ENCODE measurements at regions not wholly inside any gene's neighbourhood (a gene's known extent, or its start where the extent isn't known, plus 50 kb on each side); places are given as distances from the start of the nearest gene placed in this dataset.

DNA sequence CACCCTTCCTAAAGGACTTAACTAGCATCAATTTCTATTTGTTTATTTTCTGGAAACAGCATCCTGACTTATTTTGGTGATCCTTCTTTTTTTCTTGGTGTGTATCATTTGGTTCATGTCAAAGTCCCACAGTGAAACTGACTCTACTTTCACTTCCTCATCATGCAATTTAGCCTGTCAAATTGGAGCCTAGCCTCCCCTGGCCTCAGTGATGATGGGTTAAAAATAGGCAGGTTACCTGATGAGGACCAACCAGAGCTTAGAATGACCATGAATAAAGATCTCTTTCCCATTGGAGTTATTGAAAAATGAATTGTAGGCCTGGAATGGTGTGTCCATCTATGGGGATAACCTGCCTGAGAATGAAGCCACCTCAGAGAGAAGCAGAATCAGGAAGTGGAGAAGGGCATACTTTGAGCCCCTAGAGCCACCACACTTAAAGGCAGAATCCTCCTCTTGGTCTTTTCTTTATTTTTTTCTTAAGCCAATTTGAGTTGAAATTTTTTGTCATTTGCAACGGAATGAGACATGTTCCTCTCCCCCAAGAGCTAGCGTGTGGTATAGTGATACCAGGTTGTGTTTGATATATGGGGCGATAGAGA lies 105.6 kb downstream of the BTBD3 start:
- DNase-seq: no peak

DNA sequence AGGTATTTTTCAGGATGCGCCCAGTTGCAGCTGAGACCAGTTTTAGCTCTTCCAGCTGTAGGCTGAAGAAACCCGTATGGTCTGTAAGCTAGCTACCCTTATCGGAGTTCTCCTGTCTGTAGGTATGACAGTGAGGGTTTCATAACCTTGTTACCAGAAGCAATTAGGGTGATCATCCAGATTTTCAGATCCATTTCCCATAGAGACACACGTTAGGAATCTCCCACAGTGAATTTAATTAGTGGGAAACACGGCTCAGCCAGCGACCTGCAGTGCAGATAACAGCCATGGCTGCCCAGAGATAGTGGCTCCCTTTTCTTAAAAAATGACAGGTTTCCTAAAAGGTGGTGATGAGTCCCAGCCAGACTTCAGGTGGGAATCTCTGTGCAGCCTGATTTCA lies 111.1 kb downstream of the BTBD3 start:
- DNase-seq: no peak

DNA sequence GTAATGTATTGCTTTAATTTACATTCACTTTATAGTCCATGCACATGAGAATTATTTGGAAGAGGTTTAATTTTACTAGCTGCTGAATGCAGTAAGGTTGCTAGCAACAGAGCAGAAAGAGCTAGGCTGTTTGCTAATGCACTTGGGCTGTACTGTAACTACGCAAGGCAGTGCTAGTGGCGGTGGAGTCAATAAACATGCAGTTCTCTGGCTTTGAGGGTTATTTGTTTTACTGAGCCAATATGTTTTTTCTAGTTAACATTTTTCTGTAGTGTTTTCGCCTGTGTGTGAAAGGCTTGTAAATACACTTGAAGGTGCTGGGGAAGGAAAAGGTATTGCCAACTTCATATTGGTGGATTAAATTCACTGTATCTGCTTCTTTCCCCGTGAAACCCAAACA lies 112.8 kb downstream of the BTBD3 start:
- no peak for DNase-seq

DNA sequence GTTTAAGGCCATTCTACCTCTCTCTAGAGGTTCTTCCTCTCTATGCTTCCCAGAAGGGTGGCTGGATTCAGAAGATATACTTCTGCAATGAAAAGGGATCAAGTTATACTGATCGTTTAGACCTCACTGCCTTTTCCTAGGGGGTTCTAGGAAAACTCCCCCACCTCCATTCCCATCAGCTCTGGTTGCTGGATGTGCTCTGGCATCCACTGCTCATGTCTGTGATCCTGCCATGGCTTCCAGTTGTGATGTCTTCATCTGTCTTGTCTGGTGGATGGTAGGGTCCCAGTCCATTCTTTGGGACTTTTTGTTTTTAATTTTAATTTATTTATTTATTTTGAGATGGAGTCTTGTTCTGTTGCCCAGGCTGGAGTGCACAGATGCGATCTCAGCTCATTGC lies 118.4 kb downstream of the BTBD3 start:
- no peak for DNase-seq

DNA sequence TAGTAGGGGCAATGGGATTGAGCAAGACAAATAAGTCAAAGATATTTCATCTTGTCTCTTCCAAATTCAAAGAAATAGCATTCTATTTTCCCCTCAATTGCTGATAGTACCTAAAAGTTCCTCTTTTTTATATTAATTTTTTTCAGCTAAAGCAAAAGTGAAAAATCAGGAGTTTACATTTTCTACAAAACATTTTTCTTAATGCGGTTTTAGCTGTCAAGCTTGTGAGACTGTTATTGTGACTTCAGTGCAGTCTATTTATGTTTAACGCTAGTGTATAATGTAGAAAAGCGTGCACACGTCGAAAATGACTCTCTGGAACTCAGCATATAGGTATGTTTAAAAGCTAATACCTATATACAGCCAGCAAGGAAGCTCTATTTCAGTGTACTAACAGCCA lies 119.8 kb downstream of the BTBD3 start:
- no peak for DNase-seq

DNA sequence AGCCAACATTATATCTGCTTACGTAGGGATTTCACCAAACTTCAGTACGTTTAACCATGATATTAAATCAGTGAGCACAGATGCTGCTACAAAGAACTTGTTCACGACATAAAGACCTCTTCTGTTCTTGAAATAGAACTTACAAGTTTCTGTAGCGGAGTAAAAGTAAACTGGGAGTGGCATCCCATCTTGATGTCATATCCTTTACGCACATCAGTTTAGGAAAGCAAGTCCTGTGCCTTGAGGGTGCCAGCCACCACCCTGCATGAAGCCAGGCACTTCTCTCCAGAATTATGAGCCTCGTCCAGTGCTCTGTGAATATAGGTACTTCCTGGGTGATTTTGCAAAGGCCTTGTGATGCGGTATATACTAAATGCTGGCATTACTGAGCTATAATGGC lies 122.6 kb downstream of the BTBD3 start:
- DNase-seq: no peak

DNA sequence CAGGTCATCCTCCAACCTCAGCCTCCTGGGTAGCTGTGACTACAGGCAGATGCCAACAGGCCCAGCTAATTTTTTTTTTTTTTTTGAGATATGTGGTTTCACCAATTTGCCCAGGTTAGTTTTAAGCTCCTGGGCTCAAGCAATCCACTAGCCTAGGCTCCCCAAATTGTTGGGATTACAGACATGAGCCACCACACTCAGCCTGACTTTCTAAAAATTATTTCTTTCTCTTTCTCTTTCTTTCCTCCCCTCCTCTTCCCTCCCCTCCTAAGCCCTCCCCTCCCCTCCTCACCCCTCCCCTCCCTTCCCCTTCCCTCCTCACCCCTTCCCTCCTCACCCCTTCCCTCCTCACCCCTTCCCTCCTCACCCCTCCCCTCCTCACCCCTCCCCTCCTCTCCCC lies 127.3 kb downstream of the BTBD3 start:
- DNase-seq: no peak

DNA sequence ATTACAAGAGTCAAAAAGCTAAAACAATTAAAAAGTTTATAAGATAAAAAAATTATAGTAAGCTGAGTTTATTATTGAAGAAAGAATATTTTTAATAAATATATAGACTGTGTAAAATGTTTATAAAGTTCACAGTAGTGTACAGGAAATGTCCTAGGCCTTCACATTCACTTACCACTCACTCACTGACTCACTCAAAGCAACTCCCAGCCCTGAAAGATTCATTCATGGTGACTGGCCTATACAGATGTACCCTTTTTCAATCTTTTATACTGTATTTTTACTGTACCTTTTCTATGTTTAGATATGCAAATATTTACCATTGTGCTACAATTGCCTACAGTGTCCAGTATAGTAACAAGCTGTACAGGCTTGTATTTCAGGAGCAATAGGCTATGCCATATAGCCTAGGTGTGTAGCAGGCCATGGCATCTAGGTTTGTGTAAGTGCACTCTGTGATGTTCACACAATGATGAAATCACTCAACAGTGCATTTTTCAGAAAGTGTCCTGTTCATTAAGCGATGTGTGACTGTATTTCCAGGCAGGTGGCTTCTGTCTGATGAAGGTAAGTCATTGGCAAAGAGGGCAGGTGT lies 130.2 kb downstream of the BTBD3 start:
- no peak for DNase-seq

DNA sequence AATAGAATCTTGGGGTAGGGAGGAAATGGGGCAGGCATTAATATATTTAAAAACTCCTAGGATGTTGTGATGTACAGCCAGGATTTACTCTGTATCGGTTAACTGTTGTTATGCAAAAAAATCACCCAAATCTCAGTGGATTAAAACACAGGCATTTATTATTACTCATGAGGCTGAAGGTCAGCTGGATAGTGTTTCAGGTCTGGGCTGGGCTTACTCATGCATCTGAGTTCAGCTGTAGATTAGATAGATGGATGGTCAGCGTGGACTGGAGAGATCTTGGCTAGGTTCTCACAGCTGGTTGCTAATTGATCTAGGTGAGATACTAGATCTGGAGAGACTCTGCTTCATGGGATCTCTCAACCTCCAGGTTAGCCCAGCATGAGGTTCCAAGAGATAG lies 131.4 kb downstream of the BTBD3 start:
- DNase-seq: no peak

DNA sequence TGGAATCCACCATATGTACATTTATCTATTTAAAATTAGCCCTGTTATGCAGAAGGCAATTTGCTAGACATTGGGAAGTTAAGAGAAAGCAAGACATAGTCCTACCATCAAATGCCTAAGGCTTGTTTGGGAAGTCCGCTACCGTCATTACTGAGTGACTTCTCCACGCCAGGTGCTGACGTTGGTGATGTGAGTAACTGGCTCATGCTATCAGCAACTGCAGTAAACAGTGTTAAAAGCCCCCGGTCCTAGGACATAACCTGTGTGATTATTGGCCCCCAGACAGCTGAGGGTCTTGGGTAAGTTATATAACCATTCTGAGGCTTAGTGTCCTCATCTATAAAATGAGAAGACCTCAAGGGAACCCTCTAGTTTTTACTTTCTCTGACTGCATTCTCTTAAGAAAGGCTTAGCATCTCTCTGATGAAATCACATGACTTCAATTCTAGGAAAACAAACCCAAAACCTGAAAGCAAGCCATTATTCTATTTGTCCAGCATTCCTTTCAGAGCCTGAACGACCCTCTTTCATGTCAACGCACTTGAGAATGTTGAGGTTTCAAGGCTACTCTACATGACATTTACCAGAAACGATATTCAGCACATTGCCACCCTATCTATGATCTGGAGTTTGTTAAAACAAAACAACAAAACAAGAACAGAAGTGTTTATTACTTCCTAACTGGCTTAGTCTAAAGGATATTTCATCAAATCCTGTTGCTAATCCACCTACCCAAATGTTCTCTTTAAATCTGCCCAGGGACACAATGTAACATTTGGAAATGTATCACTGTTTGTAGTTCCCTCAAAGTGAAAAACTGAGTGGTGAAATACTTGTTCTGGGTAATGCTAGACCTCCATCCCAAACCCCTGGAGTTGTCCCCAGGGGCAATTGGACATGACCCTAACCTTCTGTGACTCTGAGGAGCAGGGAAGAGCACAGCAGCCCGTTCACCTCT lies 133.8 kb downstream of the BTBD3 start:
- no peak for DNase-seq

DNA sequence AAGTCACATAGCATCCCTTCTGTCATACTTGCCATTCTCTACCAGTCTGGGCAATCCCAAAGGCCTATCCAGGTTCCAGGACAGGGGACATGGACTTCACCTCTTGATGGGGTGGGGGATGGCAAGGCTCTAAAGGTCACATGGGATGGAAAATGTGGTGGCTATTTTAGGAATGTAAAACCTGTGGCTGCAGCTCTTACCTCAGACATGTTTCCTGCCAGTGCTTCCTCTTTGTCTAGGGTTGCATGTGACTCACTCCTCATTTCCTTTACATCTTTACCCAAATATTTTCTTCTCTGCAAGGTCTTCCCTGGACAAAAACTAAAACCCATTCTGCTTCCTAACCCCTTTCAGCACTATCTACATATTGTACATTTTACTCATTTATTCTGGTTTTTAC lies 135.7 kb downstream of the BTBD3 start:
- no peak for DNase-seq

DNA sequence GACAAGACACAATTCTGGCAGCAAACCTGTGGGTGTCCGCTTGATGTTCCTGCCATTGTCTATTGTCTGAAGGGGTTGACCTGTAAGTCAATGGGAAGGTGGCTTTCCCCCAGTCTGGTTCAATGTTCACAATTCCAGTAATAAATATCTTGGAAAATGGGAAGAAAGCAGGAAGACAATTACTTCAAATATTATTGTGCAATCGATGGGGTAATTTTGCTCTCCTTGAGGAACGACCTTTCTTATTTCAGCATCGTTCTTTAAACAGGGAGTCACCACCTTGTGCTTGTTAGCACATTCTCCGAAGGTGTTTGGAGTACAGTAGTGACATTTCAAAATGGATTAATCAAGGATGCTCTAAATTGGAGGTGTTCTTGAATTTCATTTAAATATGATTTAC lies 136.9 kb downstream of the BTBD3 start:
- DNase-seq: no peak

DNA sequence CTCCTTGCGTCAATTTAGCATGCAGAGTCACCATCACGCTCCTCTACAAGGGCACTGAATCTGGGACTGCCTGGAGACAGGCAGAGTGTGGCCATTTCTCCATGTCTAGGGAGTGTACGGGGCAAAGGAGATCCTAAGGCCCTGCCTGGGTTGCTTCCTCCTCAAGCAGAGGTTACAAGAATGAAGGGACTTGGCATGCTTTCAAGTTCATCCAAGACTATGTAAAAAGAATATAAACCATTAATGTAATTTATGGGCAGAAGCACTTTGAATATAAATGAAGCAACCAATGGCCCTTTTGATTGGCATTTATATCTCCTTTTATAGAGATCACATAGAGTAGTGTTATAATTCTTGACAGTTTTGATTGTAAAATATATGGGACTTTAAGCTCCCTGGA lies 137.5 kb downstream of the BTBD3 start:
- no peak for DNase-seq

DNA sequence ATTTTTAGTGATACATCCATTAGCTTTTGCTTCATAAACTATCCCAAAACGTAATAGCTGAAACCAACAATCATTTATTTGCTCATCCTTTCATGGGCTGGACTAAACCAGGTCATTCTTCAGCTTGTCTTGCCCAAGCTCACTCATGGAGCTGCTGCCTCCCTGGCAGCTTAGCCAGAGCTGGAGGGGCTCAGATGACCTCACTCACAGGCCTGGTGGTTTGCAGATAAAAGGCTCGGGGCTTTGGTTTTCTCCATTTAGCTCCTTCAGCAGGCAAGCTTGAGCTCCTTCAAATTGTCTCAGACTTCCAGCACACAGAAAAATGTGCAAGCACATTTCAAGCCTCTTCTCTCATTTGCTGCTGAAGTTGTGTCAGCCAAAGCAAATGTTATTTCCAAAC lies 139.1 kb downstream of the BTBD3 start:
- no peak for DNase-seq

DNA sequence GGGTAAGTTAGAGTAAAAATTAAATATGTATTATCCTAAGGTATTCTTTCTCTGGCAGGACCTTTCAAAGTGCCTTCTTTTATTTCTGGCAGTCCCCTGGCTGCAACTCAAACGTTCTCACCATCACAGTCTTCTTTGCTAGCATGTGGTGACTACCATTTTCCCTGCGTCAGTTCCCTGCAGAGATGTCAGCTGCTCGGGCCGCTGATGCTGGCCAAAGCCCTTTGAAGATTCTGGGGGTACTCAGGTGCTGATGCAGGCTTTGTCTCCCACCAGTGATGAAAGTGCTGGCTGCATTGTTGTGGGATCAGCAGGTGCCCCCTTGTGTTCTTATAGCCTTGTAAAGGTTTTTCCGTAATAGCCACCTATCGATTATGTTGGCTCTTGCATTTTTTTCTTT lies 140.1 kb downstream of the BTBD3 start:
- DNase-seq: no peak

DNA sequence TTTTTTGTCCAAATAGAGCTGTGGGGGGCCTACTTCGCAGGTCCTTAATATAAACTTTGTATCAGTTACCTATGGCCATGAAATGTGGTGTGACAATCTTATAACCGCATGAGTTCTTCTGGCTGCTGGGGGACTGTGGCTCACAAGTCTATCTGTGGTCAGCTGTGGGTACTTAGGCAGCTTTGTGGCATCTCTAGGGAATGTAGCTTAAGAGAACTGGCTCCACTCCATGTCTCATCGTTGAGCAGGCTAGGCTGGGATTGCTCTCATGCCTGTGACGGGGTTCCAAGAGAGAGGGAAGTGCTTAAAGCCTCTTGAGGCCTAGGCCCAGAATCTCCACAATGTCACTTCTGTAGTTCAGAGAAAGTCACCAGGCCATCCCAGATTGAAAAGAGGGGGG lies 140.5 kb downstream of the BTBD3 start:
- no peak for DNase-seq

DNA sequence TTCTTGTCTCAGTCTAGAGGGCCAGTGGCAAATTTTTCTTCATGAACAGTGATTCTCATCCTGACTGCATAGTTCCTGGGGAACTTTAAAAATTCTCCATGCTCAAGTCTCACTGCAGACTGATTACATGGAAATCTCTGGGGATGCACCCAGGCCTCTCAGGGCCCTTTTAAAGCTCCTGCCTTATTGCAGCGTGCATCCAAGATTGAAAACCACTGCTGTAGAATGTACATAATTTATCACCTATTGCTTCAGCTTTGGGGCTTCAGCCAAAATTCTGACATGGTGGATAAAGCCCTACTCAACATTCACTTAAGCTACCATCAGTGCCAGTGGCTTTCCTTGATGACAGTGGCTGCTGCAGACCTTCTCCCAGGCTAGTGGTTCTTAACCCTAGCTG lies 143.8 kb downstream of the BTBD3 start:
- no peak for DNase-seq

DNA sequence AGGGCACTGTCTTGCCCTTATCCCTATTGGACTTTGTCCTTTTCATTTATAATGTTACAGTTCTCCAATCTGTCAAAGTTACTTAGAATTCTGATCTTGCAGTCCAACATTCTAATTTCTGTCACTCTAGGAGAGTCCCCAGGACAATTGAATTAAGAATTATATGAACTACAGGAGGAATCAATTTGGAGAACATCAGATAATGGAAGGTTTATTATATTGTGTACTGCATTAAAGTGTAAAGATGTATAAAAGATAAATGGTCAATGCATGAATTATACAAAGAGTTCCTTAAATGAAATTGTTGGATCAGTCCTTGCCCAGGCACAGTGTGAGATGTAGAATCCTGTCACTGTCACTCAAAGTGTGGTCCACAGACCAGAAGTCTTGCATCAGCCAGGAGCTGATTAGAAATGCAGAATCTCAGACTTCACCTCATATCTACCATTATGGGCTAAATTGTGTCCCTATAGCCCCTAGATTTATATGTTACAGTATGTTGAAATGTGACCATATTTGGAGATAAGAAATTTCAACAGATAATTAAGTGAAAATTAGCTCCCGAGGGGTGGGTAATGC lies 145.5 kb downstream of the BTBD3 start:
- no peak for DNase-seq

DNA sequence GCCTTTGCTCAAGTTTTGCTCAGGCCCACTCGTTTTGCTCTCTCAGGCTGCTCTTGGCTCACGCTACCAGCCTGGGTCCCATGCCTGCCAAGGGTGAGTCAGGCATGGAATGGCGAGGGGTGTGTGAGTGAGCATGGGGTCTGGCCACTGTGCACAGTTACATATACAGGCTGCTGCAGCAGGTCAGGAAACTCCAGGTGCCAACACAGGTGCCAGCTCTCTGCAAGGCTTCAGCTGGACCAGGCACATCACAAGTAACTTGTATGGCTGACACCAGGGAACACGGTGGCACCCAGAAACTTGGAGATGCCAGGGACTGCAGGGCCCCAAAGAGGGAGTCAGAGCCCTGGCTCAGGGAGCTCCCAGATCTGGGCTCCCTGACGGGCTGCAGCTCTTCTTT lies 146.8 kb downstream of the BTBD3 start:
- no peak for DNase-seq

DNA sequence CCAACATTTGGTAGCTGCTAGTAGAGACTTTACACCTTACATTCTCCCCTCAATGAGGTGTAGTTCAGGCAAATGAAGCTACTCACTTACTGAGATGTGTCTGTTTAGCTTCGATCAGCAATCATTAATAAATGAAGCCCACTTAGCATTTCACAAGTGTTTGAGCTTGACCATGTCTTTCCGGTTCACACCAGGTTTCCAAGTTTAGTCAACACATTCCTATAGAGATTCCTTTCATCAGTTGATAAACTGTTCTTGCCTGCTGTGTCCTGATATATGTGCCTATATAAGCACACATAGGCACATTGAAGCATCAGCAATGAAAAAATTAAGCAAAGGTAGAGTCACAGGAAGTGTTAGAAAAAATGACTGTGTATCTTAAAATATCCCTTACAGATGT lies 150.0 kb downstream of the BTBD3 start:
- no peak for DNase-seq

DNA sequence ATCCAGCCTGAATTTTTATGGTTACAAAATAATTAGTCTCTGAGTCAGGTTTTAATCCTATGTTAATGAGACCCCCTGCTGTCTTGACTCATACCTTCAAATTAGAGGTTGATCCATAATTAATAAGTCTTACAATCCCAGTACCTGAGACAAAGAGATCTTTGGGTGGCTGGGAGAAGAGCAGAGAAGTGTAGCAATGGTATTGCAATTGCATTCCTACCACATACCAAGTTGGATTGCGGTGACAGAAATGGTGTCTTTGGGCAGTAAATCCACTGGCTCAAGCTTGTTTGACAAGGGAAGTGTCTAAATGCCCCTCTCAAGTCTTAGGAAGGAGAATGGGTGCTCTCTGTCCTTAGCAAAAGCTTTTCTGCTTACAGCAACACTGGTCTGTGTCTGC lies 150.4 kb downstream of the BTBD3 start:
- no peak for DNase-seq

DNA sequence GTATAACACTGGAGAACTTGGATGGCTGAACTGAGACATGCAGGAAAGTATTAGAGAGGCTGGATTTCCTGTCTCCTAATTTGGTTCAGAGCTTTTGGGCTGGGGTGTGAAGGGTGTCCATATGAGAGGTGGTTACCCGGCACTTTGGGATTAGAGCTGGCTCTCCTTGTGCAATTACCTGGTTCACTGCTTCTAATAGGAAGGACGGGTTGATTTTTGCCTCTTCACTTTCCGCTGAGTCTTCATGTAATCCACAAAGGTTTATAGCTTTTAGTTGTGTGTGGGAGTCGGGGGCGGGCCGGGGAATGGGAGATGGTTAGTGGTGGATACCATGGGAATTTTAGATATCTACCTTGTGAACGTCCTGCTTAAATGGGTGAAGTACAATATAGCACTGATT lies 151.5 kb downstream of the BTBD3 start:
- no peak for DNase-seq

DNA sequence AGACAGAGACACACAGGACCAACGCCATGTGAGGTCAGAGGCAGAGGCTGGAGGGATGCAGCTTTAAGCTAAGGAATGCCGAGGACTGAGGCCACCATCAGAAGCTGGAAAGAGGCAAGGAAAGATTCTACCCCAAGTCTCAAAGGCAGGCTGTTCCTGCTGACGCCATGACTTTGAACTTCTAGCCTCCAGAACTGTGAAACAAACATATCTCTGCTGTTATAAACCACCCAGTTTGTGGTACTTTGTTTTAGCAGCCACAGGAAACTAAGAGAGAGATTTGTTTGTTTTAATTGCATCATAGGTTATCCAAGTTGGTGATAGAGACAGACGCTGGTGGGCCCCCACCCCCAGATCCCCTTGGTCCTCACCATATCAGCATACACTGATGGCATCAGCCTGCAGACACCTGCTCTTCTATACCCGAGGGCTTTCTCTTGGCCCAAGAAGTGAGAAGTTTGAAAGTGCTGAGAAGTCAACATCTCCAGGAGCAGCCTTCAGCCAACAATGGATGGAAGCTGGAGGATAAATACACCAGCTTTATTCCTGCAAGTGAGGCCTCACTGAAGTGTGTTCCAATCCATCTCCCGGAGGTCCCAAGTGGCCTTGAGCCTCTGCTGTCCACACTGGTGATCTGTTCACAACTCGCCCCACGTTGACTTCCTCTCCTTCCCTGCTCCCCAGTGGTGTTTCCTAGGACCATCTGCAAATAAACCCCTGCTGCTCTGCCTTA lies 154.7 kb downstream of the BTBD3 start:
- no peak for DNase-seq
